HEK293T (cell line): ENCODE measurements at regions not wholly inside any gene's neighbourhood (a gene's known extent, or its start where the extent isn't known, plus 50 kb on each side); places are given as distances from the start of the nearest gene placed in this dataset.

Source experiments
- NFRKB ChIP-seq: fragments of 450-650 bp; IDR thresholded peaks from 2 replicates; pipeline ENCODE4 v1.6.1; 2016; ENCODE audit warnings: mild to moderate bottlenecking, moderate library complexity
- SUZ12 ChIP-seq: fragments of 450-650 bp; IDR thresholded peaks from 2 replicates; pipeline ENCODE4 v1.6.1; 2016; ENCODE audit warnings: mild to moderate bottlenecking
- TARDBP ChIP-seq: fragments of 450-650 bp; IDR thresholded peaks from 2 replicates; pipeline ENCODE4 v1.6.1; 2016

- no peak for TF ChIP-seq SUZ12
- TF ChIP-seq TARDBP = no peak
- no peak for TF ChIP-seq NFRKB
Observed at GRCh38 chr20:59391975-59392374, 91.6 kb downstream of the EDN3 start.
